Fibroblast of the aortic adventitia (primary cell): ENCODE measurements at regions not wholly inside any gene's neighbourhood (a gene's known extent, or its start where the extent isn't known, plus 50 kb on each side); places are given as distances from the start of the nearest gene placed in this dataset.

Experiments
- DNase-seq: peaks from one replicate; pipeline ENCODE4 v3.0.0-alpha.2; 2010; ENCODE audit warnings: low read depth
- H3K4me3 ChIP-seq: 2 replicates; pipeline ENCODE4 v1.5.1; 2011; ENCODE audit warnings: low read depth, mild to moderate bottlenecking, control low read depth, low read length, moderate library complexity
- TF ChIP-seq, protein P1 (sequence below): IDR thresholded peaks from 2 replicates; pipeline ENCODE4 v1.5.1; 2011; ENCODE audit warnings: mild to moderate bottlenecking, low read length, control low read depth, inconsistent platforms; ENCODE audit not compliant: insufficient read depth

- H3K4me3 ChIP-seq = no peak overlapping the region
- TF ChIP-seq, protein P1, sequence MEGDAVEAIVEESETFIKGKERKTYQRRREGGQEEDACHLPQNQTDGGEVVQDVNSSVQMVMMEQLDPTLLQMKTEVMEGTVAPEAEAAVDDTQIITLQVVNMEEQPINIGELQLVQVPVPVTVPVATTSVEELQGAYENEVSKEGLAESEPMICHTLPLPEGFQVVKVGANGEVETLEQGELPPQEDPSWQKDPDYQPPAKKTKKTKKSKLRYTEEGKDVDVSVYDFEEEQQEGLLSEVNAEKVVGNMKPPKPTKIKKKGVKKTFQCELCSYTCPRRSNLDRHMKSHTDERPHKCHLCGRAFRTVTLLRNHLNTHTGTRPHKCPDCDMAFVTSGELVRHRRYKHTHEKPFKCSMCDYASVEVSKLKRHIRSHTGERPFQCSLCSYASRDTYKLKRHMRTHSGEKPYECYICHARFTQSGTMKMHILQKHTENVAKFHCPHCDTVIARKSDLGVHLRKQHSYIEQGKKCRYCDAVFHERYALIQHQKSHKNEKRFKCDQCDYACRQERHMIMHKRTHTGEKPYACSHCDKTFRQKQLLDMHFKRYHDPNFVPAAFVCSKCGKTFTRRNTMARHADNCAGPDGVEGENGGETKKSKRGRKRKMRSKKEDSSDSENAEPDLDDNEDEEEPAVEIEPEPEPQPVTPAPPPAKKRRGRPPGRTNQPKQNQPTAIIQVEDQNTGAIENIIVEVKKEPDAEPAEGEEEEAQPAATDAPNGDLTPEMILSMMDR = no peak
- no peak for DNase-seq
Observed at GRCh38 chr12:124096869-124097434, 123.9 kb downstream of the ZNF664 start.

- peak; percentile 23 for DNase-seq
- TF ChIP-seq, protein P1 = no peak
- H3K4me3 ChIP-seq = no peak overlapping the region
Observed at GRCh38 chr12:124097701-124098100, 124.7 kb downstream of the ZNF664 start.

GRCh38 chr12:124098101-124098757 is 125.2 kb downstream of the ZNF664 start:
- no peak for DNase-seq
- no peak overlapping the region for H3K4me3 ChIP-seq
- TF ChIP-seq, protein P1 = no peak

DNA sequence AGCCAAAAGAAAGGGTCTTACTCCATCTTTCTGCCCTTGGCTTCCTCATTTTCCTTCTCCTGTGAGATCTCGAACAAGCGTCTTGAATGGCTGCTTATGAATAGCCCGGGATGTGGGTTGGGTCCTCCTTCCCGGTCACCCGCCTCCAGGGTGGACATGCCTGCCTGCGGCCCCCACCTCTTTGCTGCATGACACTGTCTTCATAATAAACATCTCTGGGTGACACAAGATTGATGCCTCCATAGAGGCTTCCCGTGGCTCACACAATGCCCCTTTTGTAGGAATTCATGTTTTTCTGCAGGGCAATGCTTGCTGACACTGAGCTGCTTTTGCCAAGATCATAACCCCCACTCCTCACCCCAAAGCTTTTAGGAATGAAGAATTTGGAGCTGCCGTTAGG is 125.9 kb downstream of the ZNF664 start:
- DNase-seq = no peak
- TF ChIP-seq, protein P1 = no peak
- no peak overlapping the region for H3K4me3 ChIP-seq

DNA sequence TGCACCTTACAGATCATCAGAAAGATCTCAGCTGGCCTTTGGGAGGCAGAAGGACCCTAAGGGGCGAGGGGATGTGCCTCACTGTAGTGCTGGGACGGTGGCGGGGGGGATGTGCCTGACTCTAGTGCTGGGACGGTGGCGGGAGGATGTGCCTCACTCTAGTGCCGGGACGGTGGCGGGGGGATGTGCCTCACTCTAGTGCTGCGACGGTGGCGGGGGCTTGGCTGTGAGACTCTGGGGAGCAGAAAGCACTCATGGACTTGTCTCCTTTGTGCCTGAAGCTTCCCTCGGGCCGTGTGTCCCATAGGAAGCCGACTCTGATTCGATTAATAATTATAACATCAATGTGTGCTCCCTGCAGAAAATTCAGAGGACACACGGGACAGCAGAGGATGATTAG is 126.6 kb downstream of the ZNF664 start:
- no peak for DNase-seq
- TF ChIP-seq, protein P1 = no peak
- no peak overlapping the region for H3K4me3 ChIP-seq

GRCh38 chr12:124100572-124101178 is 127.7 kb downstream of the ZNF664 start:
- TF ChIP-seq, protein P1 = no peak
- DNase-seq = no peak

More at GRCh38 chr12:124100572-124101178, 127.7 kb downstream of the ZNF664 start:
- no peak overlapping the region for H3K4me3 ChIP-seq
